Activated CD8-positive, alpha-beta memory T cell treated with anti-CD3 and anti-CD28 coated beads for 4 hours (primary cell): ENCODE measurements at regions not wholly inside any gene's neighbourhood (a gene's known extent, or its start where the extent isn't known, plus 50 kb on each side); places are given as distances from the start of the nearest gene placed in this dataset.

Source experiments
- DNase-seq, 2 donors: peaks; one replicate each; pipeline ENCODE4 v3.0.0-alpha.2; 2020; ENCODE audit warnings: low read depth in 2 of 2

GRCh38 chr1:38547321-38547720, 312.3 kb downstream of the RRAGC start:
- no peak for DNase-seq

- DNase-seq, result no peak
These were observed 312.9 kb downstream of the RRAGC start for GRCh38 chr1:38546636-38547035.

DNA sequence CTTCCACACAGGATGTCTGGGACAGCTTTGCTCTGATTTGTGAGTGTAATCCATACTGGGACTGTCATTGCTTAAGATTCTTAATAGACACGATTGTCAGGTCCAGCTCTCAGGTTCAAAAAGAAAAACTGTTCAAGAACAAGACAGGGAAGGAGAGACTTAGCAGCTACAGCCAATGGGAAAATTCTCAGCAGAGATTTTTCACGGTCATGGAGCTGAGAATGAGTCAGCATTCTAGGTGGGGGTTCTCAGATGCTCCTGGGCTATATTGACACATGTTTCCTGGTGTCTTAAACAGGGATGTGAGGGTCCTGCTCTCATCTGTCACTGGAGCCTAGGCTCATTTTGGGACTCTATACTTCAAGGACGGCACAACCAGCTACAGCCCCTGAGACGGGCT, 318.3 kb downstream of the RRAGC start:
- no peak for DNase-seq

DNA sequence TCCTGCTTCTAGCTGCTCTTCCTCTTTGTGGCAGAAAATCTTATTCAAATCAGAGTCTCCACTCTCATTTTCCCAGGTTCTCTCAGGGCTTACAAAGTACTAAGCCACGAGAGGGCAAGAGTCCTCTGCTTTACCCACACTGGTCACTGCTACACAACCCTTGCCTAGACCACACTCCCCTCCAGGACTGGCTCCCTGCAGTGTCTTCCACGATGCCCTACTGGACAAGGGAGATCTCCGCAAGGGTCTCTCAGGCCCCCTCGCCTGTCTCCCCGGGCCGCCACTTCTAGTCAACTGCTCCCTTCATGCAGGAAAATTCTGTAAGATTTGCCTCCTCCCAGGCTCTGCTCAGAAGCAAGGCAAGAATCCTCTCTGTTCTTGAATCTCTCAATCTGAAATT, 319.6 kb downstream of the RRAGC start:
- DNase-seq, result no peak

DNA sequence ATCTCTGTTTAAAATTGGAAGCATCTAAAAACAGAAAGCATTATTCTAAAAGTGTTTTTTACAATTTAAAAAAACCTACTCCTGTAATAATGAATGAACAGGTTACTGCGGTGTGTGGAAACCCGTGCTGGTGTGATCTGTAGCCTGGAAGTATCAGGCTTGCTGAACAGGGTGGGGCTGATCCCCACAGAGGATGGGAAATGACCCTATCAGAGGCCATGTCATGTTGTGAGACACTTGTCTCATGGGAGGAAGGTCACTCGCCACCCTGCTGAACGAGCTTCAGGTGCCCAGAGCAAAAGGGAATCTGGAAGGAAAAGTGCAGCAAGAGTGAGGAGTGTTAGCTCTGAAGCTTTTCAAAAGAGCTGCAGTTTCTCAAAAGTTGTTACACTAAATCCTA, 320.7 kb downstream of the RRAGC start:
- no peak for DNase-seq

- DNase-seq, result no peak
These were observed 323.5 kb downstream of the RRAGC start for GRCh38 chr1:38536089-38536488.

- DNase-seq, result no peak
These were observed 325.1 kb downstream of the RRAGC start for GRCh38 chr1:38534473-38534823.

- no peak for DNase-seq
These were observed 325.6 kb downstream of the RRAGC start for GRCh38 chr1:38533772-38534472.

DNA sequence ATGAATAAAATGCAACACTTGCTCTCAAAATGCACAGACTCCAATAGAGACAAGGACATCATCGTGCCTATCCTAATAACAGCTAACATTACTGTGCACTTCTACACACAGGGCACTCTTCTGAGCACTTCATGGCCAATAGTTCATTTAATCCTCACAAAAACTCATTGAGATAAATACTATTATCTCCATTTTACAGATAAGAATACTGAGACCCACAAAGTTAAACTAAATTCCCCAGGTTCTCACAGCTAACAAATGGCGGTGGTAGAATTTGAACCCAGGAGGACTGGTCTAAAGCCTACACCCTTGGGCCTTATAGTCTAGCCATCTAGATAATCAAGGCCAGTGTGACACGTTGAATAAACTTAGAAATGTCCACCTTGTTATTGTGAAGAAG, 328.6 kb downstream of the RRAGC start:
- no peak for DNase-seq

DNA sequence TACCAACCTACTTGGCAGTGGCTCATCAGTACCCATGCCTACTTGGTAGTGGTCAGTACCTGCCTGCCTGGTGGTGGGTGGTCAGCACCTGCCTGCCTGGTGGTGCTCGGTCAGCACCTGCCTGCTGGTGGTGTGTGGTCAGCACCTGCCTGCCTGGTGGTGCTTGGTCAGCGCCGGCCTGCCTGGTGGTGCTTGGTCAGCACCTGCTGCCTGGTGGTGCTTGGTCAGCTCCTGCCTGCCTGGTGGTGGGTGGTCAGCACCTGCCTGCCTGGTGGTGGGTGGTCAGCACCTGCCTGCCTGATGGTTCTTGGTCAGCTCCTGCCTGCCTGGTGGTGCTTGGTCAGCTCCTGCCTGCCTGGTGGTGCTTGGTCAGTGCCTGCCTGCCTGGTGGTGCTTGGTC, 329.6 kb downstream of the RRAGC start:
- DNase-seq, result no peak

- DNase-seq, result no peak
These were observed 330.2 kb downstream of the RRAGC start for GRCh38 chr1:38529391-38529790.

DNA sequence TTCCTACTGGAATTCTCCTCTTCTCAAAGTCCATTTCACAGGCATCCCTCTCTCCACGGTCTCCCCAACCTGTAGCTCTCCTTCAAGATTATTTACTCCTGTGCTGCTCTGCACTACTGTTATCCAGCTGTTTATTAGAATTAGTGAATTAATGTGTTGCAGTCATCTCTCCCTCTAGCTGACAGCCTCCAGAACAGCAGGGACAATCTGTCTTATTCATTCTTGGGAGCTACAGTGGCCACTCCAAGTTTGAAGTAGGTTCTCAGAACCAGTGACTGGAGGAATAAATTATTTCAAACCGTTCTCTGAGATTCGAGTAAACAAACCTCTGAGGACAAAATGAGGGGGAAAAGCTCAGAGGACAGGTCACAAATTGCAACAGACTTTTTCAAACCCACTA, 330.9 kb downstream of the RRAGC start:
- DNase-seq, result no peak

GRCh38 chr1:38527373-38527966, 332.1 kb downstream of the RRAGC start:
- peak; percentile 13 to 18 for DNase-seq

DNA sequence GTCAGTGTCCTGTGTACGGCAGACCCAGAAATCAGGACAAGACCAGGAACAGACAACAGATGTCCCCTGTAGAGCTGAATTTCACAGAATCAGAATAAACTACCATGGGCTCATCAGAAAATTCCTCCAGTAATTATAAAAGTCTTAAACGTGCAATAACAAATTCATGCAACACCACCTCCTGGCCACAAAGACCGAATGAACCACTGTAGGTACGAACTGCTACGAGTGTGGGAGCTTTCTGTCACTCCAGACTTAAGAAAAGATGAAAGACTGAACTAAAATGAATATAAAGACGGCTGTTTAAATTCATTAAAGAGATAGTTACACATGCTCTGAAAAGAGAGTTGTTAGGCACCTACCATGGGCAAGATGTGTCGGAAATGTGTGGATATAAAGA, 333.5 kb downstream of the RRAGC start:
- DNase-seq, result no peak

DNA sequence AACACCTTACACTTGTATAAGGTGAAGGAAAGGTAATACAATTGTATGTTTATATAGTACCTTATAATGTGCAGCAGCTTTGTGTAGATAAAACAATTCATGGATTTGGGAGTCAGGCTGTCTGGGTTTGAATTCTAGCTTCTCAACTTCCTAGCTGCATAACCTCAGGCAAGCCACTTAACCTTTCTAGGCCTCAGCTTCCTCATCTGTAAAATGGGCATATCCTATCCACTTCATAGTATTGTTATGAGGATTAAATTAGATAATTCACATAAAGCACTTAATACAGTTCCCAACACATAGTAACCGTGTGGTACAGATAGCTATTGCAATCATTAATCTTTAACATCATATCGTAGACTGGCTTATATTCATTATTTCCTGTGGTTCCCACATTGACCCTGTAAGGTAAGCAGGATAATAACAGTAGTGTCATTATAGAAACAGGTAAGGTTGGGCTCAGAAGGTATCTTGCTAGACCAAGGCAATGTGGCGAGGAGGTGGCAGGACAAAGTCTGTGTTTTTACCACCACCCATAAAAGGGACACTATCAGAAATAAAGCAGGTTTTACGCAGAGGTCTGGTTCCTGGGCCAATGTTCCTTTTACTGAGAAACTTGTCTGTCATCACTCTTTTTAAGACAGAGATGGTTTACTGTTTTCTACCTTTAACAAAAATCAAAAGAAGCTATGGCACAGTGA, 334.1 kb downstream of the RRAGC start:
- DNase-seq, result no peak

DNA sequence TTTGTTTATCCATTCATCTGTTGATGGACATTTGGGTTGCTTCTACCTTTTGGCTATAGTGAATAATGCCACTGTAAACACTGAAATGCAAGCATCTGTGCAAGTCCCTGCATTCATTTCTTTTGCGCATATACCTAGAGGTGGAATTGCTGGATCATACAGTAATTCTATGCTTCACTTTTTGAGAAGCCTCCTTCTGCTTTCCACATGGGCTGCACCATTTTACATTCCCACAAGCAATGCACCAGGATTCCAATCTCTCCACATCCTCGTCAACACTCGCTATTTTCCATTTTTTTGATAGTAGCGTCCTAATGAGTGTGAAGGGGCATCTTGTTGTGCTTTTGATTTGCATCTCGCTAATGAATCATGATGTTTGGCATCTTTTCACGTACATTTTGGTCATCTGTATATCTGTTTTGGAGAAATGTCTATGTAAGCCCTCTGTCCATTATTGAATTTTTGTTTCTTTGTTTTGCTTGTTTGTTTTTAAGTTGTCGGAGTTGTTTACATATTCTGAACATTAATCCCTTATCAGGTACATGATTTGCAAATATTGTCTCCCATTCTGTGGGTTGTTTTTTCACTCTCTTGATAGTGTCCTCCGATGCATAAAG, 335.4 kb downstream of the RRAGC start:
- DNase-seq, result no peak

DNA sequence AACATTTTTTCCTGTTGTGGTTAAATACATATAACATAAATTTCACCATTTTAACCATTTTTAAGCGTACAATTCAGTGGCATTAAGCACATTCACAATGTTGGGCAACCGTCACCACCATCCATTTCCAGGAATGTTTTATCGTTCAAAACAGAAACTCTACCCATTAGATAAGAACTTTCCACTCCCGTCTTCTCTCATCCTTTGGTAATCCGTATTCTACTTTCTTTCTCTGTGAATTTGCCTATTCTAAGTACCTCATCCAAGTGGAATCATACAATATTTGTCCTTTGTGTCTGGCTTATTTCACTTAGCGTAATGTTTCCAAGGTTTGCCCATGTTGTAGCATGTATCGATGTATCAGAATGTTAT, 336.0 kb downstream of the RRAGC start:
- no peak for DNase-seq

DNA sequence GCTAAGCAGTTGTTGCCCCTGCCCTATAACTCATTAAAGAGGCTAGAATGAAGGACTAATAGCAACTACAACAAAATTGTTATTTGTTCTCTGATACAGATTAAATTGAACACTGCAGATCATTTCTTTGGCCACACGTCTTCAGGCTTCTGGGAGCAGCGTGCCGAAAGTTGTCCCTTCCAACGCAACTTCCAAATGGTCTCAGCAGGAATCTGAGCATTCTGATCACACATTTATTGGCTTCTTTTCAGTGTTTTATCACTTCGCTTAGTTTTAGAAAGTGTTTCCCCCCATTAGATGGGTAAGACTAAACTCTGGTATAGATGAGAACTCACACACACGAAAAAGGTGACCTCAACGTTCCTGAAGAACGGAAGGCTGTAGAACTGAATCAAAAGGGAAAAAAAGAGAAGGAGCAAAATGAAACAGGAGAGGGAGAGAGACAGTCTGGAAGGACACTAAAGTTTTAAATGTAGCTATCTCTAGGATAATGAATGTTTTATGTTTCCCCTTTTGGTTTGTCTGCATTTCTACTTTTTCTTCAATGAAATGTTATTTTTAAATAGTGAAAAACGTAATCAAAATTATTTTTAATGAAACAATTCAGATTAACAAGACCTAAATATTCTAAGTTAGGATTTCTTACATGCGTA, 336.5 kb downstream of the RRAGC start:
- DNase-seq, result no peak

- DNase-seq, result no peak
These were observed 343.0 kb downstream of the RRAGC start for GRCh38 chr1:38516560-38516959.

DNA sequence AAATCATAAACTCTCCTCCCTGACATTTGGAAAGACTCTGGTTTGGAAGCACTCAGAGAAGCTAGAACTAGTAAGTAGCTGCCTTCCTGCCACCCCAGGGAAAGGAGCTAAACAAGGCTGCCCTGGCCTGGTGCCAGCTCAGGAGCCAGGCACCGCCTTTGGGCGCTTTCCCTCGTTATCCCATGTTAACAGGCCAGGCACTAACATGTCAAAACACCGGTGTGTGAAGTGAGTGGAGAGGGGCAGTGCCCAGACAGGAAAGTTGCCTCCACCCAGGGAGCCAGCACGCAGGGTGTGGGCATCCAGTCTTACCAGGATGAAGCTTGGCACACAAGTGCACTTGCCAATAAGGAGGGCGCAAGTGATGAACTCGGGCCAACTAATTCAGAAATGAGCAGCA, 346.8 kb downstream of the RRAGC start:
- DNase-seq, result no peak

DNA sequence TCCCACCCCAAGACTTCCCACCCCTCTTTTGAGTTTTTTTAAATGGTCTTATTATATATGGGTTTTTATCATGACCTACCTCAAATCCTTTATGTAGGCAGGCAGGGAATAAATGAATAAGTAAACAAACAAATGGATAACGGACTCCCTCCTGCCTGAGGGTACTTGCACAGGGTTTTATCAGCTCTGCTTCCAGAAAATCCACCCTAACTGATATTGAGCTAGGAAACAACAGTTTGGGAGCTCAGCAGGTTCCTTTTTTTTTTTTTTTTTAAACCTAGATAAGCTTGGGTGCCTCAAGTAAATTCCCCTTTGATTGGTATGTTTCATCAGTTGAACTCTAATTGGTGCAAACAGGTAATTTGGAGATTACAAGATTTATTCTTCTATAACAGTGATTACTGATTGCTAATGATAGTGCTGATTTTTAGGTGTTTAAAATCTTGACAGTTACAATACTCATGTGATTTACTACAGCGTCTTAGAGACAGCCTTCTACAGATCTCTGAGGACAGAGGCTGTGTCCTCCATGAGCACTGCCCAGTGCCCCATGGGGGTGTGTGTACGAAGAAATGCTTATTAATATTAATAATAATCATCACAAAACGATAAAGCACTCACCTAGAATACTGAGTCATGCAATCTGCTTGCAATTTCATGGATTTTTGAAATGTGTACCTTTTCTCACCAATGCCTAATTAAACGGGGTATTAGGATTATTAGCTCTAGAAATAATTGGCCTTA, 347.4 kb downstream of the RRAGC start:
- DNase-seq, result no peak

DNA sequence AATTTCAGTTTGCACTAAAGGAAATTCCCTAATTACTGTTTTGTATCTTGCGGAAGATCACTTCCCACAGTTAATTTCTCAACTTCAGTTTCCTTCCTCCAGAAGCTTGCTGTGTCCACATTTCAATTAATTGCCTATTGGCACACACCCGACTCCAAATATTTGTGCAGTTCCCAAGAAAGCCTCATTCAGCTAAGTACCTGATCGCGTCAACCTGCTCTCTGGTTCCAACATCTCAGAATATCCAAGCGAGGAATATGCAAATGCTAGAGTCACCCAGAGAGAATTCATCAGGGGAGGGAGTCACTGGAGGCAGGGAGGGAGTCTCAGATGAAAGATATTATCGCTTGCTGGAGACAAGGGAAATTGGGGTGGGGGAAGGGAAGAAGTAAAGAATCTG, 351.3 kb downstream of the RRAGC start:
- no peak for DNase-seq
